Smooth muscle cell (in vitro differentiated cells): ENCODE measurements at regions not wholly inside any gene's neighbourhood (a gene's known extent, or its start where the extent isn't known, plus 50 kb on each side); places are given as distances from the start of the nearest gene placed in this dataset.

ENCODE experiments used
- DNase-seq: peaks from one replicate; lab custom pipeline; 2025; ENCODE audit not compliant: unreplicated experiment; lab: John Stamatoyannopoulos, UW
- H2AFZ ChIP-seq: fragments of 200-600 bp; sonication (generic); 2 replicates; pipeline ENCODE4 v1.6.0; 2016; ENCODE audit warnings: antibody characterized with exemption, low read depth, mild to moderate bottlenecking
- H3F3A ChIP-seq: fragments of 200-600 bp; sonication (generic); 2 replicates; pipeline ENCODE4 v1.6.0; 2017; ENCODE audit warnings: antibody characterized with exemption, low read depth
- H3K27ac ChIP-seq: fragments of 200-600 bp; sonication (generic); 2 replicates; pipeline ENCODE4 v1.5.1; 2016; ENCODE audit warnings: low read depth, mild to moderate bottlenecking
- H3K27me3 ChIP-seq: fragments of 200-600 bp; sonication (generic); 2 replicates; pipeline ENCODE4 v1.6.1; 2016; ENCODE audit warnings: low read depth, mild to moderate bottlenecking
- H3K36me3 ChIP-seq: fragments of 200-600 bp; sonication (generic); 2 replicates; pipeline ENCODE4 v1.5.1; 2016; ENCODE audit warnings: low read depth
- H3K4me1 ChIP-seq: fragments of 200-600 bp; sonication (generic); 2 replicates; pipeline ENCODE4 v1.5.1; 2016; ENCODE audit warnings: low read depth
- H3K4me2 ChIP-seq: fragments of 200-600 bp; sonication (generic); 2 replicates; pipeline ENCODE4 v1.6.0; 2016; ENCODE audit warnings: mild to moderate bottlenecking
- H3K4me3 ChIP-seq: fragments of 200-600 bp; sonication (generic); 2 replicates; pipeline ENCODE4 v1.5.1; 2016; ENCODE audit warnings: mild to moderate bottlenecking
- H3K79me2 ChIP-seq: fragments of 200-600 bp; sonication (generic); 2 replicates; pipeline ENCODE4 v1.6.0; 2016; ENCODE audit warnings: low read depth, mild to moderate bottlenecking
- H3K9ac ChIP-seq: fragments of 200-600 bp; sonication (generic); 2 replicates; pipeline ENCODE4 v1.6.0; 2016; ENCODE audit warnings: low read depth
- H3K9me3 ChIP-seq: fragments of 200-600 bp; sonication (generic); replicated peaks from 2 replicates; pipeline ENCODE4 v1.5.1; 2016; ENCODE audit warnings: low read depth
- H4K20me1 ChIP-seq: fragments of 200-600 bp; sonication (generic); 2 replicates; pipeline ENCODE4 v1.6.0; 2016; ENCODE audit warnings: low read depth
- WGBS: methylation state at CpG from one replicate; pipeline ENCODE4 v1.1.7; 2016; ENCODE audit warnings: low lambda C conversion rate; 5-methylcytosine and 5-hydroxymethylcytosine counted together
- TF ChIP-seq, protein P1 (sequence below): fragments of 200-600 bp; sonication (generic); IDR thresholded peaks from 2 replicates; pipeline ENCODE4 v1.5.1; 2017; ENCODE audit warnings: borderline replicate concordance, mild to moderate bottlenecking, antibody characterized with exemption; ENCODE audit not compliant: insufficient read depth, poor library complexity, severe bottlenecking

- H3F3A ChIP-seq, result no peaks in the 10 kb centered on the region
- no peak overlapping the region for H3K4me3 ChIP-seq
- H3K27ac ChIP-seq, result no peak overlapping the region
- H2AFZ ChIP-seq, result no peak overlapping the region
- no peaks in the 10 kb centered on the region for H3K79me2 ChIP-seq
- TF ChIP-seq, protein P1, sequence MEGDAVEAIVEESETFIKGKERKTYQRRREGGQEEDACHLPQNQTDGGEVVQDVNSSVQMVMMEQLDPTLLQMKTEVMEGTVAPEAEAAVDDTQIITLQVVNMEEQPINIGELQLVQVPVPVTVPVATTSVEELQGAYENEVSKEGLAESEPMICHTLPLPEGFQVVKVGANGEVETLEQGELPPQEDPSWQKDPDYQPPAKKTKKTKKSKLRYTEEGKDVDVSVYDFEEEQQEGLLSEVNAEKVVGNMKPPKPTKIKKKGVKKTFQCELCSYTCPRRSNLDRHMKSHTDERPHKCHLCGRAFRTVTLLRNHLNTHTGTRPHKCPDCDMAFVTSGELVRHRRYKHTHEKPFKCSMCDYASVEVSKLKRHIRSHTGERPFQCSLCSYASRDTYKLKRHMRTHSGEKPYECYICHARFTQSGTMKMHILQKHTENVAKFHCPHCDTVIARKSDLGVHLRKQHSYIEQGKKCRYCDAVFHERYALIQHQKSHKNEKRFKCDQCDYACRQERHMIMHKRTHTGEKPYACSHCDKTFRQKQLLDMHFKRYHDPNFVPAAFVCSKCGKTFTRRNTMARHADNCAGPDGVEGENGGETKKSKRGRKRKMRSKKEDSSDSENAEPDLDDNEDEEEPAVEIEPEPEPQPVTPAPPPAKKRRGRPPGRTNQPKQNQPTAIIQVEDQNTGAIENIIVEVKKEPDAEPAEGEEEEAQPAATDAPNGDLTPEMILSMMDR, result no peak
- H3K27me3 ChIP-seq, result no peaks in the 10 kb centered on the region
- no peak overlapping the region for H3K4me2 ChIP-seq
- H4K20me1 ChIP-seq, result no peaks in the 10 kb centered on the region
- DNase-seq, result no peak
- H3K9ac ChIP-seq, result no peak overlapping the region
- H3K9me3 ChIP-seq, result no peaks in the 10 kb centered on the region
- no peaks in the 10 kb centered on the region for H3K36me3 ChIP-seq
- no peaks in the 10 kb centered on the region for H3K4me1 ChIP-seq
- WGBS, result 89% methylated on average over 1 of the region's 1 CpG
Measured at GRCh38 chr10:26381986-26382385, 56.2 kb upstream of the APBB1IP start.

- no peak overlapping the region for H3K4me3 ChIP-seq
- TF ChIP-seq, protein P1, result no peak
- H3K9ac ChIP-seq, result no peak overlapping the region
- no peaks in the 10 kb centered on the region for H3K4me1 ChIP-seq
- H3K27ac ChIP-seq, result no peak overlapping the region
- H3K27me3 ChIP-seq, result no peaks in the 10 kb centered on the region
- H3K36me3 ChIP-seq, result no peaks in the 10 kb centered on the region
- H3F3A ChIP-seq, result no peaks in the 10 kb centered on the region
- no peaks in the 10 kb centered on the region for H4K20me1 ChIP-seq
- H3K9me3 ChIP-seq, result no peaks in the 10 kb centered on the region
- 86% methylated on average over 3 of the region's 3 CpGs for WGBS
- no peak for DNase-seq
- H3K79me2 ChIP-seq, result no peaks in the 10 kb centered on the region
- H3K4me2 ChIP-seq, result no peak overlapping the region
- no peak overlapping the region for H2AFZ ChIP-seq
Measured at GRCh38 chr10:26384600-26384999, 53.5 kb upstream of the APBB1IP start.

- Histone ChIP-seq H3K4me1 (no peaks in the 10 kb centered on the region), H3K9me3 (no peaks in the 10 kb centered on the region), H4K20me1 (no peaks in the 10 kb centered on the region), H2AFZ (no peak overlapping the region), H3K9ac (no peak overlapping the region), H3F3A (no peaks in the 10 kb centered on the region), H3K4me3 (no peak overlapping the region), H3K4me2 (no peak overlapping the region), H3K27ac (no peak overlapping the region), H3K36me3 (no peaks in the 10 kb centered on the region), H3K79me2 (no peaks in the 10 kb centered on the region), H3K27me3 (no peaks in the 10 kb centered on the region)
- TF ChIP-seq, protein P1, result no peak
- DNase-seq, result no peak
- 79% methylated on average over 4 of the region's 4 CpGs for WGBS
Measured at GRCh38 chr10:26385443-26385842, 52.7 kb upstream of the APBB1IP start.

- no peak overlapping the region for H3K4me3 ChIP-seq
- H3K4me1 ChIP-seq, result no peaks in the 10 kb centered on the region
- no peaks in the 10 kb centered on the region for H3F3A ChIP-seq
- no peaks in the 10 kb centered on the region for H3K9me3 ChIP-seq
- 94% methylated on average over 4 of the region's 4 CpGs for WGBS
- no peaks in the 10 kb centered on the region for H3K36me3 ChIP-seq
- TF ChIP-seq, protein P1, result no peak
- no peak overlapping the region for H3K4me2 ChIP-seq
- H3K27ac ChIP-seq, result no peak overlapping the region
- no peak for DNase-seq
- H2AFZ ChIP-seq, result no peak overlapping the region
- H3K27me3 ChIP-seq, result peaks cover 9% of the 10 kb centered on the region
- H4K20me1 ChIP-seq, result no peaks in the 10 kb centered on the region
- H3K9ac ChIP-seq, result no peak overlapping the region
- no peaks in the 10 kb centered on the region for H3K79me2 ChIP-seq
Measured at GRCh38 chr10:26386781-26387180, 51.4 kb upstream of the APBB1IP start.
